Spleen (tissue), 11 donors: ENCODE measurements at regions not wholly inside any gene's neighbourhood (a gene's known extent, or its start where the extent isn't known, plus 50 kb on each side); places are given as distances from the start of the nearest gene placed in this dataset.

Experiments used
- DNase-seq: peaks from one replicate; pipeline ENCODE4 v3.0.0-alpha.2; 2020
- H3K27ac ChIP-seq, 8 donors: fragments of 200-600 bp; sonication (generic) in 7 of 8; 1 replicate in 4 of 8; 2 replicates in 4 of 8; pipeline versions ENCODE4 v1.5.0 to v1.8.0; 2016 to 2021; ENCODE audit warnings: inconsistent platforms in 4 of 8, mild to moderate bottlenecking in 4 of 8, moderate library complexity in 1 of 8
- H3K27me3 ChIP-seq, 7 donors: fragments of 200-600 bp; sonication (generic) in 6 of 7; replicated peaks in 1 of 7; 1 replicate in 4 of 7; 2 replicates in 3 of 7; pipeline versions ENCODE4 v1.5.0 to v1.8.0; 2016 to 2021; ENCODE audit warnings: inconsistent platforms in 3 of 7, mild to moderate bottlenecking in 1 of 7
- H3K36me3 ChIP-seq, 6 donors: fragments of 200-600 bp; sonication (generic) in 5 of 6; 1 replicate in 4 of 6; 2 replicates in 2 of 6; pipeline versions ENCODE4 v1.5.0 to v1.8.0; 2016 to 2021; ENCODE audit warnings: inconsistent platforms in 2 of 6
- H3K4me1 ChIP-seq, 6 donors: fragments of 200-600 bp; sonication (generic) in 5 of 6; 1 replicate in 3 of 6; 2 replicates in 3 of 6; pipeline versions ENCODE4 v1.5.0 to v1.8.0; 2016 to 2021; ENCODE audit warnings: inconsistent platforms in 3 of 6
- H3K4me3 ChIP-seq, 8 donors: fragments of 200-600 bp; sonication (generic) in 7 of 8; 1 replicate in 4 of 8; 2 replicates in 4 of 8; pipeline versions ENCODE4 v1.5.0 to v1.8.0; 2016 to 2021; ENCODE audit warnings: inconsistent platforms in 4 of 8, mild to moderate bottlenecking in 4 of 8, moderate library complexity in 2 of 8
- H3K9me3 ChIP-seq, 8 donors: fragments of 200-600 bp; sonication (generic) in 7 of 8; 1 replicate in 4 of 8; 2 replicates in 4 of 8; pipeline versions ENCODE4 v1.5.0 to v1.8.0; 2016 to 2021; ENCODE audit warnings: inconsistent platforms in 4 of 8
- CTCF ChIP-seq, 11 experiments: fragments of 200-600 bp in 7 of 11; fragments of 450-650 bp in 4 of 11; sonication (generic) in 4 of 11; IDR thresholded peaks in 8 of 11; conservative IDR thresholded peaks in 3 of 11; 1 replicate in 7 of 11; 2 replicates in 4 of 11; pipeline versions ENCODE4 v1.4.0 to v1.8.0; 2016 to 2021; ENCODE audit warnings: antibody characterized with exemption in 11 of 11, inconsistent platforms in 4 of 11, mild to moderate bottlenecking in 1 of 11
- POLR2A ChIP-seq, 3 donors: fragments of 450-650 bp; IDR thresholded peaks; one replicate each; pipeline ENCODE4 v1.5.1; 2017; ENCODE audit warnings: antibody characterized with exemption in 3 of 3, mild to moderate bottlenecking in 1 of 3
- POLR2AphosphoS5 ChIP-seq, 3 donors: sonication (generic); formaldehyde crosslinking; IDR thresholded peaks; one replicate each; pipeline ENCODE4 v1.5.1; 2017; ENCODE audit warnings: antibody characterized with exemption in 3 of 3
- WGBS, 5 donors: extraction: QIAGEN DNeasy Blood & Tissue Kit in 3 of 5; methylation state at CpG; one replicate each; pipeline versions ENCODE4 v1.1.5 to v1.1.7; 2013 to 2018; 5-methylcytosine and 5-hydroxymethylcytosine counted together
- intact Hi-C: fragments of 100-400 bp; cut with DNase I; formaldehyde crosslinking; loops from one replicate; pipeline ENCODE4 v1.15.0; 2023; ENCODE audit warnings: low total_unique reads
- donor health status: healthy with polysubstance abuse.
- donor health status: DM: no; HTN: no; CAD: no; lungs with moderate emphysema.
- donor health status: DM: no; HTN: no; CAD: no.
- donor health status: Bipolar disorder and iron deficiency.
- donor health status: healthy.
- donor health status: DM: no; HTN: no; CAD: no.
- donor health status: DM: yes; HTN: yes; CAD: no.

- H3K4me1 ChIP-seq, result peaks cover 0 to 4% (median 0%) of the 10 kb centered on the region in 6 donors
- no peak for TF ChIP-seq POLR2A (IDR thresholded peaks at IDR 0.05)
- WGBS, 5 donors, result 72 to 88% (median 81%) methylated on average over 4 of the region's 4 CpGs
- no peaks in the 10 kb centered on the region for H3K36me3 ChIP-seq
- no peaks in the 10 kb centered on the region for H3K27me3 ChIP-seq
- no peak overlapping the region for H3K27ac ChIP-seq
- H3K4me3 ChIP-seq, result no peak overlapping the region
- peaks cover 0 to 6% (median 4%) of the 10 kb centered on the region in 8 donors for H3K9me3 ChIP-seq
- no peak for DNase-seq
- intact Hi-C loops, result no loop called here
These were observed 280.0 kb downstream of the REEP3 start for GRCh38 chr10:63801166-63801565.

GRCh38 chr10:63806330-63806729 lies 285.1 kb downstream of the REEP3 start:
- H3K4me1 ChIP-seq, result no peaks in the 10 kb centered on the region
- TF ChIP-seq POLR2AphosphoS5 (IDR thresholded peaks at IDR 0.05) (no peak), POLR2A (IDR thresholded peaks at IDR 0.05) (no peak), CTCF (IDR thresholded peaks at IDR 0.05 in 8 of 11, conservative IDR thresholded peaks at IDR 0.05 in 3 of 11) (no peak)
- 36 to 45% (median 41%) methylated on average over 2 of the region's 2 CpGs for WGBS, 5 donors
- H3K4me3 ChIP-seq, result no peak overlapping the region
- H3K27me3 ChIP-seq, result no peaks in the 10 kb centered on the region
- H3K27ac ChIP-seq, result no peak overlapping the region
- no peaks in the 10 kb centered on the region for H3K36me3 ChIP-seq
- no peak for DNase-seq
- peaks cover 0 to 18% (median 15%) of the 10 kb centered on the region in 8 donors for H3K9me3 ChIP-seq
- intact Hi-C loops, result no loop called here

- H3K27ac ChIP-seq, result no peak overlapping the region
- no peak overlapping the region for H3K4me3 ChIP-seq
- H3K9me3 ChIP-seq, result peaks cover 0 to 5% (median 0%) of the 10 kb centered on the region in 8 donors
- intact Hi-C loops, result no loop called here
- H3K4me1 ChIP-seq, result no peaks in the 10 kb centered on the region
- DNase-seq, result no peak
- no peaks in the 10 kb centered on the region for H3K36me3 ChIP-seq
- no peak for TF ChIP-seq CTCF (IDR thresholded peaks at IDR 0.05 in 8 of 11, conservative IDR thresholded peaks at IDR 0.05 in 3 of 11)
- TF ChIP-seq POLR2AphosphoS5 (IDR thresholded peaks at IDR 0.05), result no peak
- no peak for TF ChIP-seq POLR2A (IDR thresholded peaks at IDR 0.05)
- no peaks in the 10 kb centered on the region for H3K27me3 ChIP-seq
- WGBS, 5 donors, result 29 to 100% (median 92%) methylated on average over 1 to 2 of the region's 2 CpGs
These were observed 291.3 kb downstream of the REEP3 start for GRCh38 chr10:63812501-63812900.

- DNase-seq, result no peak
- Histone ChIP-seq H3K4me1 (no peaks in the 10 kb centered on the region), H3K36me3 (no peaks in the 10 kb centered on the region), H3K27ac (no peak overlapping the region), H3K4me3 (no peak overlapping the region), H3K27me3 (peaks cover 0 to 20% (median 0%) of the 10 kb centered on the region in 7 donors), H3K9me3 (peaks cover 0 to 17% (median 6%) of the 10 kb centered on the region in 8 donors)
- TF ChIP-seq POLR2AphosphoS5 (IDR thresholded peaks at IDR 0.05), result no peak
- TF ChIP-seq CTCF (IDR thresholded peaks at IDR 0.05 in 8 of 11, conservative IDR thresholded peaks at IDR 0.05 in 3 of 11), result peak in 9 of 11 experiments; percentile 17 to 65 (median 53)
- 2 to 5% (median 3%) methylated on average over 3 of the region's 3 CpGs for WGBS, 5 donors
- intact Hi-C loops, result no loop called here
These were observed 298.6 kb downstream of the REEP3 start for GRCh38 chr10:63819753-63820329.
